DOHH2 (cell line): ENCODE measurements at regions not wholly inside any gene's neighbourhood (a gene's known extent, or its start where the extent isn't known, plus 50 kb on each side); places are given as distances from the start of the nearest gene placed in this dataset.

ENCODE experiments used
- H3F3A ChIP-seq: fragments of 200-600 bp; sonication (generic), shearing (Covaris generic); 2 replicates; pipeline ENCODE4 v1.6.0; 2016; ENCODE audit warnings: antibody characterized with exemption, mild to moderate bottlenecking; ENCODE audit not compliant: control insufficient read depth, insufficient read depth
- H3K27ac ChIP-seq: fragments of 200-600 bp; sonication (generic); 2 replicates; pipeline ENCODE4 v1.5.1; 2014; ENCODE audit warnings: low read depth, mild to moderate bottlenecking, low read length, moderate library complexity
- H3K27me3 ChIP-seq: fragments of 200-600 bp; sonication (generic); 2 replicates; pipeline ENCODE4 v1.6.1; 2014; ENCODE audit warnings: mild to moderate bottlenecking, low read length, mixed read lengths; ENCODE audit not compliant: control insufficient read depth
- H3K36me3 ChIP-seq: fragments of 200-600 bp; sonication (generic); 2 replicates; pipeline ENCODE4 v1.6.1; 2014; ENCODE audit warnings: mild to moderate bottlenecking, low read length, moderate library complexity, mixed read lengths; ENCODE audit not compliant: control insufficient read depth
- H3K4me1 ChIP-seq: fragments of 200-600 bp; sonication (generic); 2 replicates; pipeline ENCODE4 v1.6.1; 2014; ENCODE audit warnings: mild to moderate bottlenecking, low read length, mixed read lengths; ENCODE audit not compliant: control insufficient read depth
- H3K4me2 ChIP-seq: fragments of 200-600 bp; sonication (generic); 2 replicates; pipeline ENCODE4 v1.6.0; 2014; ENCODE audit warnings: mild to moderate bottlenecking, low read length, moderate library complexity
- H3K4me3 ChIP-seq: fragments of 200-600 bp; sonication (generic); 2 replicates; pipeline ENCODE4 v1.5.1; 2014; ENCODE audit warnings: mild to moderate bottlenecking, low read length, mixed read lengths
- H3K79me2 ChIP-seq: fragments of 200-600 bp; sonication (generic); 2 replicates; pipeline ENCODE4 v1.6.1; 2014; ENCODE audit warnings: mild to moderate bottlenecking, low read length, mixed read lengths; ENCODE audit not compliant: control insufficient read depth
- H3K9me2 ChIP-seq: fragments of 200-600 bp; sonication (generic); replicated peaks from 2 replicates; pipeline ENCODE4 v1.6.1; 2014; ENCODE audit warnings: mild to moderate bottlenecking, low read length, mixed read lengths; ENCODE audit not compliant: control insufficient read depth
- H3K9me3 ChIP-seq: fragments of 200-600 bp; sonication (generic); 2 replicates; pipeline ENCODE4 v1.6.1; 2014; ENCODE audit warnings: antibody characterized with exemption, low read length, mixed read lengths; ENCODE audit not compliant: control insufficient read depth, insufficient read depth
- H4K20me1 ChIP-seq: fragments of 200-600 bp; sonication (generic); 2 replicates; pipeline ENCODE4 v1.6.0; 2014; ENCODE audit warnings: low read depth, mild to moderate bottlenecking, antibody characterized with exemption, low read length, moderate library complexity; ENCODE audit not compliant: control insufficient read depth, insufficient read depth
- CTCF ChIP-seq: fragments of 200-600 bp; sonication (generic); IDR thresholded peaks from one replicate; pipeline ENCODE4 v1.5.1; 2014; ENCODE audit warnings: antibody characterized with exemption, mild to moderate bottlenecking, low read depth, low read length; ENCODE audit not compliant: poor library complexity, severe bottlenecking
- EZH2phosphoT487 ChIP-seq: fragments of 200-600 bp; sonication (generic); IDR thresholded peaks from 2 replicates; pipeline ENCODE4 v1.6.1; 2017; ENCODE audit warnings: borderline replicate concordance, mild to moderate bottlenecking, antibody characterized with exemption, low read length, moderate library complexity, mixed read lengths

- H3F3A ChIP-seq: no peaks in the 10 kb centered on the region
- no peaks in the 10 kb centered on the region for H3K79me2 ChIP-seq
- peaks cover 11% of the 10 kb centered on the region for H3K4me1 ChIP-seq
- no peaks in the 10 kb centered on the region for H4K20me1 ChIP-seq
- H3K27ac ChIP-seq: no peak overlapping the region
- no peak overlapping the region for H3K4me2 ChIP-seq
- H3K36me3 ChIP-seq: no peaks in the 10 kb centered on the region
- no peaks in the 10 kb centered on the region for H3K27me3 ChIP-seq
- no peak overlapping the region for H3K4me3 ChIP-seq
- H3K9me3 ChIP-seq: no peaks in the 10 kb centered on the region
- no peaks in the 10 kb centered on the region for H3K9me2 ChIP-seq
- TF ChIP-seq EZH2phosphoT487: no peak
- TF ChIP-seq CTCF: no peak
These were observed 105.0 kb upstream of the SESN3 start for GRCh38 chr11:95335989-95336388.

- H3K27ac ChIP-seq: no peak overlapping the region
- H3K27me3 ChIP-seq: no peaks in the 10 kb centered on the region
- no peak for TF ChIP-seq CTCF
- TF ChIP-seq EZH2phosphoT487: no peak
- H3K4me2 ChIP-seq: no peak overlapping the region
- H3K4me3 ChIP-seq: no peak overlapping the region
- no peaks in the 10 kb centered on the region for H3F3A ChIP-seq
- peaks cover 9% of the 10 kb centered on the region for H3K4me1 ChIP-seq
- H3K36me3 ChIP-seq: no peaks in the 10 kb centered on the region
- no peaks in the 10 kb centered on the region for H4K20me1 ChIP-seq
- no peaks in the 10 kb centered on the region for H3K9me3 ChIP-seq
- no peaks in the 10 kb centered on the region for H3K79me2 ChIP-seq
- no peaks in the 10 kb centered on the region for H3K9me2 ChIP-seq
These were observed 100.2 kb upstream of the SESN3 start for GRCh38 chr11:95331161-95331560.

- H3K4me1 ChIP-seq: peaks cover 14% of the 10 kb centered on the region
- no peaks in the 10 kb centered on the region for H3F3A ChIP-seq
- H3K9me2 ChIP-seq: no peaks in the 10 kb centered on the region
- no peaks in the 10 kb centered on the region for H3K36me3 ChIP-seq
- H3K9me3 ChIP-seq: no peaks in the 10 kb centered on the region
- no peaks in the 10 kb centered on the region for H3K79me2 ChIP-seq
- H3K27ac ChIP-seq: no peak overlapping the region
- no peaks in the 10 kb centered on the region for H4K20me1 ChIP-seq
- H3K4me2 ChIP-seq: no peak overlapping the region
- no peaks in the 10 kb centered on the region for H3K27me3 ChIP-seq
- TF ChIP-seq CTCF: no peak
- no peak for TF ChIP-seq EZH2phosphoT487
- no peak overlapping the region for H3K4me3 ChIP-seq
These were observed 99.3 kb upstream of the SESN3 start for GRCh38 chr11:95330302-95330701.
